ENCODE measurements at regions not wholly inside any gene's neighbourhood (a gene's known extent, or its start where the extent isn't known, plus 50 kb on each side); places are given as distances from the start of the nearest gene placed in this dataset.

GRCh38 chr5:133668458-133668857, 56.1 kb upstream of the FSTL4 start:
- no peak overlapping the region for H3K4me2 ChIP-seq (ENCODE audit: low read length)
- H3K9me3 ChIP-seq (ENCODE audit: low read length), result no peaks in the 10 kb centered on the region
- TF ChIP-seq RAD21 (conservative IDR thresholded peaks at IDR 0.05) (no peak), TAF1 (IDR thresholded peaks at IDR 0.05; ENCODE audit: low read depth) (no peak), EP300 (conservative IDR thresholded peaks at IDR 0.05; ENCODE audit: poor library complexity, severe bottlenecking) (no peak), EZH2 (IDR thresholded peaks at IDR 0.05; ENCODE audit: borderline replicate concordance, insufficient read depth, low read length, poor library complexity, severe bottlenecking) (no peak), REST (IDR thresholded peaks at IDR 0.05; ENCODE audit: borderline replicate concordance) (no peak), MXI1 (conservative IDR thresholded peaks at IDR 0.05; ENCODE audit: poor library complexity, severe bottlenecking) (no peak), SMC3 (conservative IDR thresholded peaks at IDR 0.05; ENCODE audit: poor library complexity) (no peak), POLR2AphosphoS5 (IDR thresholded peaks at IDR 0.05) (no peak), CTCF (IDR thresholded peaks at IDR 0.05; ENCODE audit: poor library complexity, severe bottlenecking) (no peak)
- H3K9me2 ChIP-seq (ENCODE audit: insufficient read depth, low read length), result no peaks in the 10 kb centered on the region
- no peak overlapping the region for H2AFZ ChIP-seq (ENCODE audit: low read depth, low read length)
- H3F3A ChIP-seq (ENCODE audit: insufficient read depth, low read length, poor library complexity, severe bottlenecking), result no peaks in the 10 kb centered on the region
- H3K36me3 ChIP-seq (ENCODE audit: insufficient read depth, low read length), result no peaks in the 10 kb centered on the region
- H3K27me3 ChIP-seq (ENCODE audit: insufficient read depth, low read depth, low read length), result no peaks in the 10 kb centered on the region
- H3K79me2 ChIP-seq (replicated peaks; ENCODE audit: insufficient read depth, low read length), result no peaks in the 10 kb centered on the region
- H3K9ac ChIP-seq (ENCODE audit: low read length), result no peak overlapping the region
- no peak overlapping the region for H3K4me3 ChIP-seq (ENCODE audit: low read length)
- no peak overlapping the region for H3K27ac ChIP-seq (ENCODE audit: low read length)
- H4K20me1 ChIP-seq (ENCODE audit: insufficient read depth), result no peaks in the 10 kb centered on the region

GRCh38 chr5:133667217-133667616, 54.9 kb upstream of the FSTL4 start:
- Histone ChIP-seq H3K4me2 (ENCODE audit: low read length) (no peak overlapping the region), H3K36me3 (ENCODE audit: insufficient read depth, low read length) (no peaks in the 10 kb centered on the region), H3K4me3 (ENCODE audit: low read length) (no peak overlapping the region), H2AFZ (ENCODE audit: low read depth, low read length) (no peak overlapping the region), H4K20me1 (ENCODE audit: insufficient read depth) (no peaks in the 10 kb centered on the region), H3K9me2 (ENCODE audit: insufficient read depth, low read length) (no peaks in the 10 kb centered on the region), H3K9me3 (ENCODE audit: low read length) (no peaks in the 10 kb centered on the region), H3K79me2 (replicated peaks; ENCODE audit: insufficient read depth, low read length) (no peaks in the 10 kb centered on the region), H3F3A (ENCODE audit: insufficient read depth, low read length, poor library complexity, severe bottlenecking) (no peaks in the 10 kb centered on the region), H3K9ac (ENCODE audit: low read length) (no peak overlapping the region), H3K27me3 (ENCODE audit: insufficient read depth, low read depth, low read length) (no peaks in the 10 kb centered on the region), H3K27ac (ENCODE audit: low read length) (no peak overlapping the region)
- no peak for TF ChIP-seq MXI1 (conservative IDR thresholded peaks at IDR 0.05; ENCODE audit: poor library complexity, severe bottlenecking)
- TF ChIP-seq RAD21 (conservative IDR thresholded peaks at IDR 0.05), result no peak
- TF ChIP-seq CTCF (IDR thresholded peaks at IDR 0.05; ENCODE audit: poor library complexity, severe bottlenecking), result no peak
- no peak for TF ChIP-seq SMC3 (conservative IDR thresholded peaks at IDR 0.05; ENCODE audit: poor library complexity)
- TF ChIP-seq EP300 (conservative IDR thresholded peaks at IDR 0.05; ENCODE audit: poor library complexity, severe bottlenecking), result no peak
- no peak for TF ChIP-seq TAF1 (IDR thresholded peaks at IDR 0.05; ENCODE audit: low read depth)
- TF ChIP-seq REST (IDR thresholded peaks at IDR 0.05; ENCODE audit: borderline replicate concordance), result no peak
- TF ChIP-seq POLR2AphosphoS5 (IDR thresholded peaks at IDR 0.05), result no peak
- TF ChIP-seq EZH2 (IDR thresholded peaks at IDR 0.05; ENCODE audit: borderline replicate concordance, insufficient read depth, low read length, poor library complexity, severe bottlenecking), result no peak

Data from neural cell (in vitro differentiated cells).